MM.1S (cell line): ENCODE measurements at regions not wholly inside any gene's neighbourhood (a gene's known extent, or its start where the extent isn't known, plus 50 kb on each side); places are given as distances from the start of the nearest gene placed in this dataset.

ENCODE experiments used
- EZH2phosphoT487 ChIP-seq: fragments of 300-600 bp; sonication (generic); IDR thresholded peaks from 2 replicates; pipeline ENCODE4 v1.6.1; 2018; ENCODE audit warnings: antibody characterized with exemption, low read length
- TF ChIP-seq, protein P1 (sequence below): fragments of 300-600 bp; sonication (generic); IDR thresholded peaks from 2 replicates; pipeline ENCODE4 v1.5.1; 2016; ENCODE audit warnings: antibody characterized with exemption, low read length, mixed read lengths

- TF ChIP-seq, protein P1, sequence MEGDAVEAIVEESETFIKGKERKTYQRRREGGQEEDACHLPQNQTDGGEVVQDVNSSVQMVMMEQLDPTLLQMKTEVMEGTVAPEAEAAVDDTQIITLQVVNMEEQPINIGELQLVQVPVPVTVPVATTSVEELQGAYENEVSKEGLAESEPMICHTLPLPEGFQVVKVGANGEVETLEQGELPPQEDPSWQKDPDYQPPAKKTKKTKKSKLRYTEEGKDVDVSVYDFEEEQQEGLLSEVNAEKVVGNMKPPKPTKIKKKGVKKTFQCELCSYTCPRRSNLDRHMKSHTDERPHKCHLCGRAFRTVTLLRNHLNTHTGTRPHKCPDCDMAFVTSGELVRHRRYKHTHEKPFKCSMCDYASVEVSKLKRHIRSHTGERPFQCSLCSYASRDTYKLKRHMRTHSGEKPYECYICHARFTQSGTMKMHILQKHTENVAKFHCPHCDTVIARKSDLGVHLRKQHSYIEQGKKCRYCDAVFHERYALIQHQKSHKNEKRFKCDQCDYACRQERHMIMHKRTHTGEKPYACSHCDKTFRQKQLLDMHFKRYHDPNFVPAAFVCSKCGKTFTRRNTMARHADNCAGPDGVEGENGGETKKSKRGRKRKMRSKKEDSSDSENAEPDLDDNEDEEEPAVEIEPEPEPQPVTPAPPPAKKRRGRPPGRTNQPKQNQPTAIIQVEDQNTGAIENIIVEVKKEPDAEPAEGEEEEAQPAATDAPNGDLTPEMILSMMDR, result no peak
- no peak for TF ChIP-seq EZH2phosphoT487
These were observed 706.5 kb upstream of the UBE2E2 start for GRCh38 chr3:22496641-22497040.
